Left renal cortex interstitium (tissue), 4 donors: ENCODE measurements at regions not wholly inside any gene's neighbourhood (a gene's known extent, or its start where the extent isn't known, plus 50 kb on each side); places are given as distances from the start of the nearest gene placed in this dataset.

Source experiments
- DNase-seq, 4 donors: peaks; one replicate each; pipeline ENCODE4 v3.0.0-alpha.2; 2013; ENCODE audit warnings: low read depth in 4 of 4, low spot score in 2 of 4, missing footprints in 1 of 4

DNA sequence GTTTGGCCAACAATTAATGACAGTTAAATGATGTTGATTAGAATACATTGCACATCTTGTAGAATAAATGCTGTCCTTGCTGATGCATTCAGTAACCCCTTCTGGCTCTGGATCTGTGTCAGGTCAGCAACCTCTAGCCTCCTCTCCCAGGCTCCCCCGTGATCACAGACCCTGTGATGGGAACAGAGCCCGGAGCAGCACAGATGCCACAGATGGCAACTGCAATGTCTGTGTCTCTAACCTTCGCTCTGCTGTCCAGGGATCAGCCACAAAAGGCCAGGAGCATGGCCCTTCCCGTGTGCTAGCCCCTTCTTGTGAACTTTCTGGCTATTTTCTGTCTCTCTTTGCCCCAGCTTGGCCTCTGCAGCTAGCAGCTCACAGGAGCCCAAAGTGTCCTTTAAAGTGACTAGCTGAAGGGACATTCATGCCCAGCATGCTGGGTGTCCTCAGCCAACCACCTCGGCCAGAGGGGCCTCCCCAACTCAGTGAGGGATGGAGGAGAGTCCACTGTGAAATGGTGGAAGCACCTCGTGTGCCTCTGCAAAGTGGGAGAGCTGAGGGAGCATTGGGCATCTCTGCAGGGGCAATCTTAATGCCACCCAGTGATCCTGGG, 167.0 kb upstream of the TCERG1L start:
- DNase-seq = no peak

DNA sequence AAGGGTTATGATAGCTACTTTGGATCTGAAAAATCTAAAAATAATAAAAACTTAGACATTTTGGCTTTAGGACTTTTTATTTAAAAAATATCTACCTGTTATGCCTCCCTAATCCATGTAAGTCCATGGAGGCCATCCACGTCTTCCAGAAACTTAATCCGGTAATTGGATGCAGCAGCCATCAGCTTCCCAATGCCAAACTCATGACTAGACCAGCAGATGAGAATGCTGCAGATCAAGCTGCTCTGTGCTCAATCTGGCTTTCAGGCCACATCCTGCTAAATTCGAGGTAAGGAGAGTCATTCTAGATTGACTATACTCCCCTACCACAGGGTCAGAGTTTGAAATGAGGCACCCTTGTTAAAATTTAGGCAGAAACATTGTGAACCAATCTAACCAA, 168.5 kb upstream of the TCERG1L start:
- DNase-seq = no peak

DNA sequence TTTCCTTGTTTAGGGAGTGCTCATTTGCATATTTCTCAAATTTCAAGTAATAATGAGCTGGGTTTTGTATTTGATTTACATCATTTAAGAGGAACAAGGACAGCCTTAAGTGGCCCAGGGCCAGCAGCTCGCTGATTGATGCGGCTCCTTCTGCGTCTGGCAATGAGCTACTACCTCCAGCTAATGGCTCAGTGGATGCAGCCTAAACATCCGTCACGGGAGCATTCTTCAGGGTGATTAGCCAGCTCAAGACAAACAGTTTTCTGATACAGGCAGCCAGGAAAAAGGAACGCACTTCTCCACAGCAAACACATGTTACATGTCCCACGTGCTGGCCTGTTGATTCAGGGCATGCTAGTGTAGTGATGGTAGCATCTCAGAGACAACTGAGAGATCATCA, 169.3 kb upstream of the TCERG1L start:
- no peak for DNase-seq

DNA sequence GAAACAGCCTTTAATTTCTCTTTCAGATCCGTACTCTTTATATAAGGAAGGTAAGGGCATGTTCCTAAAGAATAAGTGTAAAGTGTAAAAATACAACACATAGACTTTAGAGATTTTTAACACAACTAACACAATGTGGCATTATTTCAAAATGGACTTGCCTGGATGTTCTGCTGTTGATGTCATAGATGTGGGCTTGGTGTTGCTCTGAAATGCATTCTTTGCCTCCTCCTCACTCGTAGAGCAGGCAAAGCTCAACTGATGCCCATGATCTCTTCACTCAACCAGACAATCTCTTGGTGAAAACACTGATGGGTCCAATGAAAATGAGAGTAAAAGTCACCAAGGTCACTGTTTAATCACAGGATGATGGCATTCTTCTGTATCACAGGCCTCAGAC, 174.2 kb upstream of the TCERG1L start:
- DNase-seq = no peak

DNA sequence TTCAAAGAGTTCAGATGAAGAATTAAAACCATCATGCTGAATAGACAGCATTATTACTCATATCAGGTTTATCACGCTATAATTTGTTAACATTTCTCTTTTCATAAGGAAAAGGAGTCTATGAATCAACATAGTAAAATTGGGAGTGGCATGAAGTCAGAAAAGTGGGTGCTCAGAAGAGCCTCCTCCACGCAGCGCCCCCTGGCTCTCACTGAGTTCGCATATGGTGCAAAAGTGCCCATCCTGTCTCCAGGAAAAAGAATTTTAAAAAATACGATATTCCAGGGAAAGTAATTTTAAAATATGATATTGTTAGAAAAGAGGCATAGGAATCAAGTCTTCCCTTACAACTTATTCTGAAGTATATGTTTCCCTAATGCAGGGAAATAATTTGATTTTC, 176.3 kb upstream of the TCERG1L start:
- DNase-seq = no peak

DNA sequence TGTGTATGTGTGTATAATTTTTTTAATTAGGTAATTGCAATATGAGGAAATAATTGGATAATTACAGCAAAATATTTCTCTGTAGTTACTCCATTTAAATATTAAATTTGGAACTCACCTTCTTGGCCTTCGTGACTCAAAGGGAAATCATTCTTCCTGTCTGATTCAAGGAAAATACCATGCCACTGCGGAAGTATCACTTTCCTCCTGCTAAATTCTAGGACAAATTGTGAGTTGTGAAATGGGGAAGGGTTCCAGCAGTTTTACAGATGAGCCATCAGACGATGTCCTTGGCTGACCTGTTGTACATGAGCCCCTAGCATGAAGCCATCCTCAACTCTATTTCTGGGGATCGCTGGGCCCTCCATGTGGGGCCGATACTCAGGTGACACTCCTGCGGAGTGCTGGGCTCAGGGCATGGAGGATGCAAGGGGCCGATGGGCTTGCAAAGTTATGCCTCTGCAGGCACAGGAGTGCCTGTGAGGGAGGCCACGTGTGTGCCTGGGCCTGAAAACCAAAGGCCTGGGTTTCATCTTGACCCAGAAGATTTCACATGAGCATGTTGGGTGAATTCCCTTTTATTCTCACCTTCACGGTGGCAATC, 179.6 kb upstream of the TCERG1L start:
- no peak for DNase-seq

DNA sequence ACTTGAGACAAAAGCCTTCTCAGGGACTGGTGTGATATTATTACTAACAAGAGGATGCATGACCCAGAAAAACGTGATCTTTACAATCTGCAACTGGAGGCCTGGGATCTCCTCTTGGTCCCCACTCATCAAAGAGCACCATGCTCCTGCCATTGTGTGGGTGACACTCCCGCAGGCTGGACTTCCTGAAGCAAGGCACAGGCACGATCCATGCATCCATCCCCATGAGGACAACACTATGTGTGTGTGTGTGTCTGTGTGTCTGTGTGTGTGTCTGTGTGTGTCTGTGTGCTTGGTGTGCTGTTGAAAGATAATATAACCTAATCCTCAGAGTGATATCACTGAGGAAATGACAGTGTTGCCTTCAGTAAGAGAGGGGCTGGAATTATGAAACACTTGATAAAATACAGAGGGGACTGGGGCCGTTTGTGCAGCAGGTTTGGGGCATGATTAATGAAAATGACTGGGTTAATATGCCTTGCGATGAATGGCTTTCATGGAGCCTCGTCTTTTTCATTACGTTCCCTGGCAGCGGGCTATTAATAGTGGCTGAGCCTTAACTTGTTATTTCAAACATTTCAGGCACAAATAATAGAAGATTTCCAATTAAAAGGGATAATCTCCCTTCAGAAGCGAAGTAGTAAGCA, 180.8 kb upstream of the TCERG1L start:
- no peak for DNase-seq

DNA sequence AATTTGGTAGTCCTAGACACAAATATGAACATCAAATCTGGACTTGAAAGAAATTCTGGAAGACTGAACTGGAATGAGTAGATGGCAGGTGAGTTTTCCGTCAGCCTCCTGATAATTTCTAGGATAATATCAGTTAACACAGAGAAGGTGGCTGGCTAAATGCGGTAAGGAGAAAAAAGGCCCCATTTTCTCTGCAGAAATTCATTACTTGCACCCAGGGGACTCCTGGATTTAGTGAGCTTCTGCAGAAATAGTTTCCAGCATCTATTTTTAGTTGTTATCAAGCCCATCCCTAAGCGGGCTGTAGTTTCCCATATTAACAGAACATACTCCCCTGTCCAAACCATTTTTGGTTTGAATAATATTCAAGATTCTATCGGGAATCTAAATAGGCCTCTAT, 181.9 kb upstream of the TCERG1L start:
- no peak for DNase-seq

DNA sequence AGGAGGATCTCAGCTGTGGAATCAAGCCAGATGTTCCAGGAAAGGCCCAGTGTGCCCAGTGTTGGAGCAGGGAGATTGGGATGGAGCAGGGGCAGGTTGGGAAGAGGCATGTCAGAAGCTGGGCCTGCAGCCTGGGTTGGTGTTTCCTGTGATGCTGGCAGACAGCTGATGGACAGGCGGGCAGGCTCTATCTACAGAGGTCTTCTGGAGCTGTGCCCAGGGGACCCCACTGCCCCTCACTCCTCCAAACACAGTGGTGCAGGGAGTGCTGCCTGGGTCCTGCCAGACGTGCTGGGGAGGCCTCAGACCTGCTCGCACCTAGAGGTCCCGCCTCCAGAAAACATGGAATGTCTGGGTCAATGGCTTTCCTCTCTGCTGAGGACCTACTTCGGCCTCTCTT, 182.9 kb upstream of the TCERG1L start:
- DNase-seq = no peak

DNA sequence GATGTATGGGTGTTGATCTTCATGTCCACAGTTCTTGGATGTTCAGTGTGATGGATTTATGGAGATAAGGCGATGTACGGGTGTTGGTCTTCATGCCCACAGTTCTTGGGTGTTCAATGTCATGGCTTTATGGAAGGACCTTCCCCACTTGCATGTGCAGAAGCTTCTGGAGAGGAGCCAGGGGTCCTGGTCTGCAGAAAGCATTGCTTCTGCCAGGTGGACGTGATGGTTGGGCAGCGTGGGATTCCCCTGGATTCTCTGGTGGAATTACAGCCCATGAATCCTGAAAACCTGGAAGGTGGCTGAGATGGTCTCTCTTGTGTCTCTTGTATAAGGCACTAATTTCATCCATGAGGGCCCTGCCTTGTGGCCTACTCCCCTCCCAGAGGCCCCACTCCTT, 183.7 kb upstream of the TCERG1L start:
- DNase-seq = no peak

DNA sequence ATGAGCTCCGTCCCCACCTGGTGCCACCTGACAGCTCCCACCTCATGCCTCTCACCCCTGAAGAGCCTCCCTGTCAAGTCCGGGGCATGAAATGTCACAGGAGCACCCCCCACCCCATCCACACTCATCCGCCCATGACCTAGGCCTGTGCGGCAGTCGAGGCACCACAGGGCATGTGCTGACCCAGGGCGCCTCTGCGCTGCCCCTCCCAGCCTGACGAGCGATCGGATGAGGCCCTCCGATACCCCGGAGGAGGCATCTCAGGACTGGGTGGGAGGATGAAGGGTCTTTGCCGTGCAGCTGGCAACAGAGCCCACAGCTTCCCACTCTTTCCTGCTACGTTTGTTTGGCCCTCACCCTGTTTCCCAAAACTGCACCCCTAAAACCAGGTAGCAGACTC, 184.4 kb upstream of the TCERG1L start:
- no peak for DNase-seq

DNA sequence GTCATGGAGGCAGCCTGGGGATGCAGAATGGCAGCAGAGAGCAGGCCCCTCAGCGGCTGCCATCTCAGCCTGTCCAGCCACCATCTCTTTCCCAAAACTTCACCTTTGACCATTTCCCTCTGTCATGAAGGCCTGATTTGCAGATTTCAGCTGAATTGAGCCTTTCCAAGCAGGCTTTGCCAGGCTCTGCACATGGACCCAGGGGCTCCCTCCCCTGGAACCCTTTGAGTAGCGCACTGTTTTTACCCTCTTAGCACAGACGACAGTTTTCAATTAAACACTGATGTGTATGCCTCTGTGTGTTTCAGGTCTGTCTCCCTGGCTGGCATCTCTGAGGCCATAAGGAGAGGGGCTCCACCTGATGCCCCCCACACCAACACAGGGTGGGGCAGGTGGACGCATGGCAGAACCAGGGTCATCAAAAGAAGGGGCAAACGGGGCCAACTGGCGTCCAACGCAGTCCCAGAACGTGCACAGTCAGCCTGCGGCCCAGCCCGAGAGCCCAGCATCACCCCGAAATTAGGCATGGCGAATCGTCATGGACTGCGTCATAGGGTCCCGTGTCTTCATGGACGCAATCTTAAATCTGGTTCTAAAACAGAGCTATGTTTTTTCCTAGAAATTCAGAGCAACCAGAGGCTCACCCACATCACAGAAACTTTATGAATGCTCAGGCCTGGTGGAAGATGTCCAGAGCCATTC, 185.0 kb upstream of the TCERG1L start:
- DNase-seq = no peak

DNA sequence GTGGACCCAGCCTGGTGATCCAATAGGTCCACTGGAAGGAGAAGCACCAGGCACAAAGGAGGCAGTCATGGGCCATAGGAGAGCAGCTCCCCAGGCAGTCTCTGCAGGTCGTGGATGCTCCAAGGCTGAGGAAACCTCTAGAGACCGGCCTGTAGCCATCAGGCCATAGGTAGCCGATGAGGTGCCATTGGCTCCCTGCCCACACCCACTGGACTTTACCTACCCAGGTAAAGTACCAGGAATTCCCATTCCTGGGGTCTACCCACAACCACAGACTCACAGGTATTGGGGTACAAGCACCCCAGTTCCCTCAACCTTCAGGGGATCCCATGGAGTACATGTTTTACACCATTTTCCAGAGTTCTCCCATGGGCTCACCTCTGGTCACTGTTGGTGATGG, 188.0 kb upstream of the TCERG1L start:
- no peak for DNase-seq

DNA sequence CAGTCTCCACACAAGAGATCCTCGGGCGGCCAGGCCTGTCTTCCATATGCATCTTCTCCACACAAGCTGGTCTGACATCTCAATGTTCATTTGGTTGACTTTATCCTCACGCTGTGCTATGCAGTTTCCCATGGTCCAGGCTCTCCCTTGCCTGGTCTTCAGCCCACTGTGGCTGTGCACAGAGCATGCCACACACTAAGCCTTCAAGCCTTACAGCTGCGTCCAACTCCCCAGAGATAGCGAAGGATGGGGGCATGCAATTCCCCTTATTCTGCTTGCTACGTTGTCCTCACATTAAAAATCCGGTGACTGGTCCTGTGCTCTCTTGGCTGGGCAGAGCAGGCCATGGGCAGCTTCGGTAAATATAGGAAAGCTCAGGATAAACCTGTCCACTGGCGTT, 188.7 kb upstream of the TCERG1L start:
- DNase-seq = no peak

DNA sequence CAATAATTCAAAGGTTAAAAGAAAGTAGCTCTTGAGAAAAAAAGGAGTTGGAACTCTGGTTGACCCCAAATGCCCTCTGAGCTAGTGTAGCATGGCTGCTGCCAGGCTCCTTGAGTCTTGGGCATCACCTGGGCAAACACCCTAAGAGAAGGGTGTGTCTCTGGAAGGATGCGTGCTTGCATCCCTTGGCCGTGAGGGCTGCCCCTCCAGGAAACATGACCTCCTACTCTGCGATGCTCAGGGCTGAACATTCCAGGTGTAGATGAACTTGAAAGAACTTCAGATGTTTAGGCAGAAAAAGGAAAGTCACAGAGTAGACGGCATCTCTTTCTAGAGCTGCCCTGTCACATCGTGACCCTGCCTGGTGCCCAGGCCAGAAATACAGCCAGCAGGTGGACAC, 189.4 kb upstream of the TCERG1L start:
- DNase-seq = no peak

DNA sequence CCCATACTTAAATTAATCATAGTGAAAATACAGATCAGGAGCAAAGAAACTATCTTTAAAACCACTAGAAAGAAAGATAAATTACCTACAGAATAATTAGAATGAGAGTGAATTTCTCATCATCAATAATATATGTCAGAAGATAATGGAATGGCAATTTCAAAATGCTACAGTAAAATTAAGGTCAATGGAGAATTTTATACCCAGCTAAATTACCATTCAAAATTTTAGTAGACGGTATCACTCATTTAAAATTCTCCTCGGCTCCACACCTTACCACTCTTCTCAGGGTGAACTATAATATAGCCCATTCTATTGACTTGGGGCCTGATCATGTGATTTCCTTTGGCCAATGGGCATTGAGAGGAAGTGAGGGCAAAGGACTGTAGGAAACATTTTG, 192.5 kb upstream of the TCERG1L start:
- no peak for DNase-seq

DNA sequence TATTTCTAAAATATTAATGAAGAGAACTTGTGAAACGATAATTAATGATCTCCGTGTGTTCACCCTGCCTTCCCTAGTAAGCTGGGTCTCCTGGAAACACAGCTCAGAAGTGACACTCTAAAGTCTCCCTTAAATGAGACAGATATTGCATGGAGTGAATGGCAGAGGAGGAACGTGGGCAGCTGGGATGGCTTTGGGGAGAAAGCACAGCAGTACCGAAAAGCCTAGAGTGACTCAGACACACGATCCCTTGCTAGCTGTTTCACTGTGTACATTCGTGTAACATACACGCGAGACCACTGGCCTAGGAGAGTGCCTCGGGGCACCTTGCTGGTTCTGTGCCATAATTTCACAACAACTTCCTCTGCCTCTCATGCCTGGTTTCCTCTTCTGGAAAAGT, 199.9 kb upstream of the TCERG1L start:
- no peak for DNase-seq

DNA sequence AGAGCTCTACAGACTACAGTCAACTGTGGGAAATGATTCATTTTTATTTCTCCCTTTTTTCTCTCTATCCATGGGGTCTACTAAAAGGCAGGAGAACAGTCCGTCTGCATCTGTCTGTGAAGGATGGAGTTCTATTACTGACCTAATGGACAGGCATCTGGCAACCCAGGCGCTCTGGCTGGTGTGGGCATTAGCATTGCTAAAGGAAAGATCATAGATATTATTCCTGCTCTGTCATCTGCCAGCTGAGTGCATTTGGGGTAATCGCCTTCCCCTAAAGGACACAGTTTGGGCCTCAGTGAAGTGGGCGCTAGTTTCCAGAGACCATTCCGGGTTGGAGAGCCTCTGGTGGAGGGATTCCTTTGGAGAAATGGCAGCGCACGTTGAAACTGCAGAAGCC, 201.3 kb upstream of the TCERG1L start:
- no peak for DNase-seq

DNA sequence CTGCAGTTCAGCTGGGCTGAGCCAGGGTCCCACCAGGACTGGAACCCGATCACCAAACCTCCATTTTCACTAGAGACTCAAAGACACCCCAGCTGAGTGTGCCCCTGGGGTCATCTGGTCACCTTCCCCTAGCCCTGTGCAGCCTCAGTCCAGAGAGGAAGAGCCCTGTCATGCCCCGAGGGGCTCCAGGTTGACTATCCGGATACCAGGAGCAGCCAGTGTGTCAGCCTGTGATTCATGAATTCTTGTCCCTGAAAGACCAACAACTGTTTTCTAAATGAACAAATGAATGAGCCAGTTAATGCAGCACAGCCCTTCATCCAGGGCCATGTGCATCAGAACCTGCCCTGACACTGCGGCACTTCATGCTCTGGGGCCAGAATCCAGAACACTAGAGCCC, 201.9 kb upstream of the TCERG1L start:
- DNase-seq = no peak

DNA sequence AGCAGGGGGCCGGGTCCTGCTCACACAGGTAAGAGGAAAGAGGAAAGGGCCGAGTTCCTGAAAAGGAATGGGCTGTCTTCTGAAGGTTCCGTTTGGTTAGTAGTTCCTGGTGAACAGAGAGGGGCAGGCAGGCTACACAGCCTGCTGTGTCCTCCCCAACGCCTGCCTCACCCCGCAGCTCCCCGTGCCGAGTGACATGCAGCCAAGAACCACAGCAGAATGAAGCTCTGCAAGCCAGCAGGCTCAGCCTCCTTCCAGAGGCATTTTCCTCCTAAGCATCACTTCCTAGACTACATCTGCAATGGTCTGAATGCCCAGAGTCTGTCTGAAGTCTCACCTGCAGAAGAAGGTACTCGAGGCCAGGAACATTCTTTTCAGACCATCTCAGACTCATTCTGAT, 202.4 kb upstream of the TCERG1L start:
- no peak for DNase-seq

DNA sequence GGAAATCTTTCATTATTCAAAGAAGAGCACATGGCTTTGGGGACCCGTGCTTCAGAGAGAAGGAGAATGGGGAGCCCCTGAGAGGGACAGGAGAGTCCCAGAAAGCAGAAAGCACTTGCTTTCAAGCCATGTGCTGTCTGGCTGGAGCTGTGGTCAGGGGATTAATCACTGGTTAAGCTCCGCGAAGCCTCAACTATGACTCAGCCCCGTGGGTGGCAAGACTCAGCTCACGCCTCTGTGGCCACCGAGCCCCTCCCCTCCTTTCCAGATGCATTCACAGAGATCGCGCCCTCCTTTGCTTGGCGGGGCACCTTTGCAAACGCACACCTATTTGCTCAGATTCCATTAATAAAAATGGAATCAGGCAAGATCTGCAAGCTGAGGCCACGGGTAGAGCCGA, 202.9 kb upstream of the TCERG1L start:
- no peak for DNase-seq

DNA sequence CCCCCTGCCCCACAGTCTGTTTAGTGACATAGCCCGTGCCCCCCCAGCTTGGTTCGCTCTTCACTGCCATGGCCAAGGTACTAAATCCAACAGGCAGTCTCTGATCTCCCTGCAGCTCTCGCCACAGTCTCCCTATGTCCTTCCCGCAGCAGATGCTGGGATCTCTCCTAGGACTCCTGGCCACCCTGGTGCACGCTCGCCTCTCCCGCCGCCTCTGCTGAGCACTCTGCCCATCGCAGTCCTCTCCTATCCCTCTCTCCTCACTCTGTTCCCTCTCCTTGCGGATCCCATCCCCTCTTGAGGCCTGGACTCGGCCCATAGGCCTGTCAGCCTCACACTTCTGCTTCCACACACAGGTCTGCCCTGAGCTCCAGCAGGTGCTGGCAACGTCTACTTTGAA, 204.8 kb upstream of the TCERG1L start:
- no peak for DNase-seq
